SK-N-SH (cell line): ENCODE measurements at regions not wholly inside any gene's neighbourhood (a gene's known extent, or its start where the extent isn't known, plus 50 kb on each side); places are given as distances from the start of the nearest gene placed in this dataset.

ENCODE experiments used
- CTCF ChIA-PET: fragments of 300-600, 350-600 bp; formaldehyde crosslinking; extraction: SDS; loops from one replicate; lab custom pipeline; 2021; lab: Yijun Ruan, JAX
- POLR2A ChIA-PET: fragments of 350-600 bp; sonication (Branson Sonifier 250); formaldehyde crosslinking; extraction: SDS; loops from one replicate; lab custom pipeline; 2020; ENCODE audit warnings: antibody characterized with exemption, inconsistent platforms; lab: Yijun Ruan, JAX
- DNase-seq: peaks from one replicate; pipeline ENCODE4 v3.0.0; 2012
- H2AFZ ChIP-seq: fragments of 200-600 bp; sonication (generic); 2 replicates; pipeline ENCODE4 v1.8.1; 2016; ENCODE audit warnings: antibody characterized with exemption, mild to moderate bottlenecking, low read depth
- H3F3A ChIP-seq: fragments of 200-600 bp; sonication (generic); replicated peaks from 2 replicates; pipeline ENCODE3; 2016; ENCODE audit warnings: antibody characterized with exemption, mild to moderate bottlenecking; ENCODE audit not compliant: insufficient read depth
- H3K27ac ChIP-seq, 2 experiments: fragments of 200-500 bp in 1 of 2; fragments of 200-600 bp in 1 of 2; sonication (Bioruptor generic) in 1 of 2; sonication (generic), shearing (Covaris generic) in 1 of 2; 2 replicates each; pipeline versions ENCODE4 v1.5.1 to v1.6.1; 2014 to 2016; ENCODE audit warnings: low read depth in 2 of 2, inconsistent platforms in 1 of 2, low read length in 1 of 2, mild to moderate bottlenecking in 1 of 2, mixed read lengths in 1 of 2
- H3K27me3 ChIP-seq: fragments of 200-600 bp; sonication (generic), shearing (Covaris generic); 2 replicates; pipeline ENCODE4 v1.6.1; 2016; ENCODE audit warnings: mixed run types; ENCODE audit not compliant: insufficient read depth
- H3K36me3 ChIP-seq, 2 experiments: fragments of 200-500 bp in 1 of 2; fragments of 200-600 bp in 1 of 2; sonication (Bioruptor generic) in 1 of 2; sonication (generic) in 1 of 2; replicated peaks in 1 of 2; 2 replicates each; pipeline versions ENCODE3 to v1.5.1; 2014 to 2016; ENCODE audit warnings: low read length in 1 of 2, mild to moderate bottlenecking in 1 of 2; ENCODE audit not compliant: insufficient read depth in 2 of 2, control insufficient read depth in 1 of 2
- H3K4me1 ChIP-seq, 2 experiments: fragments of 200-500 bp in 1 of 2; fragments of 200-600 bp in 1 of 2; sonication (Bioruptor generic) in 1 of 2; sonication (generic), shearing (Covaris generic) in 1 of 2; 2 replicates each; pipeline versions ENCODE4 v1.5.1 to v1.6.1; 2014 to 2016; ENCODE audit warnings: low read depth in 1 of 2, low read length in 1 of 2, mixed run types in 1 of 2; ENCODE audit not compliant: insufficient read depth in 2 of 2, control insufficient read depth in 1 of 2
- H3K4me2 ChIP-seq: fragments of 200-600 bp; sonication (generic), shearing (Covaris generic); 2 replicates; pipeline ENCODE4 v1.6.1; 2017; ENCODE audit warnings: mixed run types
- H3K4me3 ChIP-seq, 2 experiments: fragments of 200-500 bp in 1 of 2; fragments of 200-600 bp in 1 of 2; sonication (Bioruptor generic) in 1 of 2; sonication (generic), shearing (Covaris generic) in 1 of 2; 2 replicates each; pipeline versions ENCODE4 v1.5.1 to v1.8.1; 2014 to 2016; ENCODE audit warnings: low read depth in 2 of 2, inconsistent platforms in 1 of 2, low read length in 1 of 2, mild to moderate bottlenecking in 1 of 2, mixed read lengths in 1 of 2, moderate library complexity in 1 of 2
- H3K79me2 ChIP-seq: fragments of 200-600 bp; sonication (generic); 2 replicates; pipeline ENCODE4 v1.8.1; 2017; ENCODE audit warnings: mild to moderate bottlenecking; ENCODE audit not compliant: insufficient read depth
- H3K9ac ChIP-seq: fragments of 200-600 bp; sonication (generic); 2 replicates; pipeline ENCODE4 v1.6.1; 2017; ENCODE audit warnings: mixed run types
- H3K9me2 ChIP-seq: fragments of 200-600 bp; sonication (generic); 2 replicates; pipeline ENCODE4 v1.6.1; 2017; ENCODE audit warnings: mixed run types
- H3K9me3 ChIP-seq: fragments of 200-600 bp; sonication (generic); 2 replicates; pipeline ENCODE4 v1.6.1; 2017; ENCODE audit warnings: mixed run types, mild to moderate bottlenecking, moderate library complexity
- H4K20me1 ChIP-seq: fragments of 200-600 bp; sonication (generic); 2 replicates; pipeline ENCODE4 v1.6.1; 2017; ENCODE audit warnings: mild to moderate bottlenecking, mixed run types; ENCODE audit not compliant: insufficient read depth
- CHD2 ChIP-seq: fragments of 150-350 bp; IDR thresholded peaks from 2 replicates; pipeline ENCODE4 v1.6.1; 2018; ENCODE audit warnings: low read length; ENCODE audit not compliant: partially characterized antibody
- ELF1 ChIP-seq: IDR thresholded peaks from 2 replicates; pipeline ENCODE4 v1.4.0; 2012
- EP300 ChIP-seq, 2 experiments: IDR thresholded peaks; 2 replicates each; pipeline versions ENCODE4 v1.4.0 to v1.6.1; 2012; ENCODE audit warnings: borderline replicate concordance in 1 of 2, low read depth in 1 of 2, low read length in 1 of 2
- EZH2phosphoT487 ChIP-seq: fragments of 200-600 bp; sonication (generic); IDR thresholded peaks from 2 replicates; pipeline ENCODE4 v1.6.1; 2017; ENCODE audit warnings: low read depth, mixed run types, mild to moderate bottlenecking, antibody characterized with exemption, moderate library complexity, borderline replicate concordance
- FOSL2 ChIP-seq: IDR thresholded peaks from 2 replicates; pipeline ENCODE4 v1.4.0; 2012; ENCODE audit warnings: low read depth, mild to moderate bottlenecking, moderate library complexity, borderline replicate concordance
- FOXJ3 ChIP-seq: sonication (generic); formaldehyde crosslinking; IDR thresholded peaks from 2 replicates; pipeline ENCODE4 v1.5.1; 2020; ENCODE audit warnings: mild to moderate bottlenecking, missing genetic modification reagents
- FOXM1 ChIP-seq: IDR thresholded peaks from 2 replicates; pipeline ENCODE4 v1.4.0; 2012; ENCODE audit warnings: low read depth, mild to moderate bottlenecking
- GABPA ChIP-seq: IDR thresholded peaks from 2 replicates; pipeline ENCODE4 v1.4.0; 2012; ENCODE audit warnings: low read depth, mild to moderate bottlenecking
- JUND ChIP-seq: IDR thresholded peaks from 2 replicates; pipeline ENCODE4 v1.4.0; 2012
- MAX ChIP-seq: IDR thresholded peaks from 2 replicates; pipeline ENCODE4 v1.4.0; 2012; ENCODE audit warnings: low read depth
- RCOR1 ChIP-seq: fragments of 150-350 bp; IDR thresholded peaks from 2 replicates; pipeline ENCODE4 v1.6.1; 2017; ENCODE audit warnings: antibody characterized with exemption, low read length
- RFX5 ChIP-seq: IDR thresholded peaks from 2 replicates; pipeline ENCODE4 v1.6.1; 2012; ENCODE audit warnings: mild to moderate bottlenecking, improper control_type of control experiment, low read length
- TAF1 ChIP-seq: IDR thresholded peaks from 2 replicates; pipeline ENCODE4 v1.6.1; 2012; ENCODE audit warnings: low read depth, mild to moderate bottlenecking, low read length, moderate library complexity, borderline replicate concordance
- USF1 ChIP-seq: IDR thresholded peaks from 2 replicates; pipeline ENCODE4 v1.4.0; 2012; ENCODE audit warnings: low read depth, borderline replicate concordance
- USF2 ChIP-seq: fragments of 150-350 bp; IDR thresholded peaks from 2 replicates; pipeline ENCODE4 v1.6.1; 2017; ENCODE audit warnings: antibody characterized with exemption, low read length, low read depth, borderline replicate concordance
- YY1 ChIP-seq: IDR thresholded peaks from 2 replicates; pipeline ENCODE4 v1.4.0; 2012; ENCODE audit warnings: low read depth, mild to moderate bottlenecking
- WGBS: methylation state at CpG from one replicate; pipeline ENCODE4 v1.1.6; 2017; ENCODE audit warnings: low lambda C conversion rate; 5-methylcytosine and 5-hydroxymethylcytosine counted together
- TF ChIP-seq, protein P1 (sequence below): IDR thresholded peaks from 2 replicates; pipeline ENCODE4; 2012
- TF ChIP-seq, protein P2 (sequence below): fragments of 200-600 bp; sonication (generic); IDR thresholded peaks from 2 replicates; pipeline ENCODE4 v1.6.1; 2017; ENCODE audit warnings: antibody characterized with exemption, mild to moderate bottlenecking, moderate library complexity

- no peak for DNase-seq
- peaks cover 3% of the 10 kb centered on the region for H3F3A ChIP-seq
- no peaks in the 10 kb centered on the region for H3K9me2 ChIP-seq
- 72% methylated on average over 5 of the region's 5 CpGs for WGBS
- ChIA-PET CTCF (interaction anchor here (0.7 to 1.7 kb wide), 2 partner anchors 8 to 563 kb away, joined by 3 to 10 read pairs; no protein-coding TSS in a partner anchor), POLR2A (no interaction called here)
- peak overlapping the region; percentile 30; the same call in 1 of the 2 replicates for H3K4me2 ChIP-seq
- H3K27me3 ChIP-seq: no peaks in the 10 kb centered on the region
- H2AFZ ChIP-seq: no peak overlapping the region
- peak overlapping the region; percentile 37; the same call in 1 of the 2 replicates for H3K9ac ChIP-seq
- no peaks in the 10 kb centered on the region for H3K36me3 ChIP-seq
- H3K4me3 ChIP-seq: no peak overlapping the region; a peak in 1 of 4 replicates
- peaks cover 7 to 42% of the 10 kb centered on the region in 2 experiments; a peak in 2 of 4 replicates for H3K4me1 ChIP-seq
- H3K27ac ChIP-seq: peak overlapping the region; percentile 59 to 96
- H3K79me2 ChIP-seq: no peaks in the 10 kb centered on the region; the same call in 1 of the 2 replicates
- H4K20me1 ChIP-seq: no peaks in the 10 kb centered on the region
- no peaks in the 10 kb centered on the region for H3K9me3 ChIP-seq
- TF ChIP-seq EZH2phosphoT487 (no peak), RCOR1 (no peak), USF2 (no peak), MAX (no peak), CHD2 (no peak), EP300 (IDR thresholded peaks at IDR 0.05; ENCODE audit: borderline replicate concordance in 1 of 2, low read depth in 1 of 2, low read length in 1 of 2) (no peak), USF1 (no peak)
- TF ChIP-seq, protein P1, sequence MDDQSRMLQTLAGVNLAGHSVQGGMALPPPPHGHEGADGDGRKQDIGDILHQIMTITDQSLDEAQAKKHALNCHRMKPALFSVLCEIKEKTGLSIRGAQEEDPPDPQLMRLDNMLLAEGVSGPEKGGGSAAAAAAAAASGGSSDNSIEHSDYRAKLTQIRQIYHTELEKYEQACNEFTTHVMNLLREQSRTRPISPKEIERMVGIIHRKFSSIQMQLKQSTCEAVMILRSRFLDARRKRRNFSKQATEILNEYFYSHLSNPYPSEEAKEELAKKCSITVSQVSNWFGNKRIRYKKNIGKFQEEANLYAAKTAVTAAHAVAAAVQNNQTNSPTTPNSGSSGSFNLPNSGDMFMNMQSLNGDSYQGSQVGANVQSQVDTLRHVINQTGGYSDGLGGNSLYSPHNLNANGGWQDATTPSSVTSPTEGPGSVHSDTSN: no peak
Observed at GRCh38 chr5:174336479-174336878, 291.0 kb downstream of the NSG2 start.

- no peaks in the 10 kb centered on the region for H3K9me3 ChIP-seq
- no peaks in the 10 kb centered on the region for H3K27me3 ChIP-seq
- DNase-seq: peak; percentile 77
- peak overlapping the region; percentile 59 to 96 for H3K27ac ChIP-seq
- H3K4me2 ChIP-seq: peak overlapping the region; percentile 34
- H3K4me1 ChIP-seq: peaks cover 7 to 42% of the 10 kb centered on the region in 2 experiments; a peak in 2 of 4 replicates
- H3K79me2 ChIP-seq: no peaks in the 10 kb centered on the region; the same call in 1 of the 2 replicates
- ChIA-PET POLR2A (no interaction called here), CTCF (interaction anchor here (0.7 to 1.9 kb wide), 5 partner anchors 9 to 353 kb away, joined by 3 to 10 read pairs (median 4); no protein-coding TSS in a partner anchor)
- 0 out of 4 replicates have a peak overlapping the region, but pooled peaks of 1 of the 2 experiments have one; percentile 3 for H3K4me3 ChIP-seq
- peaks cover 3% of the 10 kb centered on the region for H3F3A ChIP-seq
- H3K9me2 ChIP-seq: no peaks in the 10 kb centered on the region
- WGBS: 56% methylated on average over 16 of the region's 18 CpGs
- peak overlapping the region; percentile 37; the same call in 1 of the 2 replicates for H3K9ac ChIP-seq
- H3K36me3 ChIP-seq: no peaks in the 10 kb centered on the region
- H4K20me1 ChIP-seq: no peaks in the 10 kb centered on the region
- peak overlapping the region; percentile 36; the same call in 1 of the 2 replicates for H2AFZ ChIP-seq
- TF ChIP-seq RCOR1 (no peak; the same call in 1 of the 2 replicates), JUND (no peak), TAF1 (no peak), GABPA (no peak), ELF1 (no peak), YY1 (no peak), FOXM1 (no peak), FOXJ3 (no peak), RFX5 (no peak), FOSL2 (no peak)
- TF ChIP-seq, protein P2, sequence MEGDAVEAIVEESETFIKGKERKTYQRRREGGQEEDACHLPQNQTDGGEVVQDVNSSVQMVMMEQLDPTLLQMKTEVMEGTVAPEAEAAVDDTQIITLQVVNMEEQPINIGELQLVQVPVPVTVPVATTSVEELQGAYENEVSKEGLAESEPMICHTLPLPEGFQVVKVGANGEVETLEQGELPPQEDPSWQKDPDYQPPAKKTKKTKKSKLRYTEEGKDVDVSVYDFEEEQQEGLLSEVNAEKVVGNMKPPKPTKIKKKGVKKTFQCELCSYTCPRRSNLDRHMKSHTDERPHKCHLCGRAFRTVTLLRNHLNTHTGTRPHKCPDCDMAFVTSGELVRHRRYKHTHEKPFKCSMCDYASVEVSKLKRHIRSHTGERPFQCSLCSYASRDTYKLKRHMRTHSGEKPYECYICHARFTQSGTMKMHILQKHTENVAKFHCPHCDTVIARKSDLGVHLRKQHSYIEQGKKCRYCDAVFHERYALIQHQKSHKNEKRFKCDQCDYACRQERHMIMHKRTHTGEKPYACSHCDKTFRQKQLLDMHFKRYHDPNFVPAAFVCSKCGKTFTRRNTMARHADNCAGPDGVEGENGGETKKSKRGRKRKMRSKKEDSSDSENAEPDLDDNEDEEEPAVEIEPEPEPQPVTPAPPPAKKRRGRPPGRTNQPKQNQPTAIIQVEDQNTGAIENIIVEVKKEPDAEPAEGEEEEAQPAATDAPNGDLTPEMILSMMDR: no peak
Observed at GRCh38 chr5:174337276-174338184, 292.0 kb downstream of the NSG2 start.
